A549 (cell line): ENCODE measurements at regions not wholly inside any gene's neighbourhood (a gene's known extent, or its start where the extent isn't known, plus 50 kb on each side); places are given as distances from the start of the nearest gene placed in this dataset.

ENCODE experiments used
- ATAC-seq, 2 experiments: fragments of 200-7000 bp in 1 of 2; fragments of >200 bp in 1 of 2; cut with Nextera tagmentation in 1 of 2; cut with Tn5 transposase in 1 of 2; 3 replicates each; pipeline versions ENCODE4 v1.8.0 to v1.9.1; 2018 to 2020; ENCODE audit warnings: mild to moderate bottlenecking in 1 of 2, moderate library complexity in 1 of 2
- CTCF ChIA-PET: fragments of 300-600 bp; sonication (Branson Sonifier 250); formaldehyde crosslinking; extraction: SDS; loops from one replicate; lab custom pipeline; 2021; ENCODE audit warnings: antibody characterized with exemption, inconsistent platforms; lab: Yijun Ruan, JAX
- POLR2A ChIA-PET: fragments of 350-600 bp; formaldehyde crosslinking; extraction: SDS; loops from one replicate; lab custom pipeline; 2021; ENCODE audit warnings: antibody characterized with exemption, inconsistent platforms; lab: Yijun Ruan, JAX
- DNase-seq, 2 experiments: peaks; one replicate each; pipeline versions ENCODE4 v3.0.0 to v3.0.0-alpha.2; 2011 to 2016; ENCODE audit warnings: low read depth in 1 of 2, low spot score in 1 of 2
- FAIRE-seq: peaks from 2 replicates; lab custom pipeline; 2011; peaks lifted over from hg19 to GRCh38; lab: Jason Lieb, UNC
- H3K27ac ChIP-seq, 2 experiments: fragments of >200 bp; sonication (Bioruptor Twin); formaldehyde crosslinking; 3 replicates each; pipeline ENCODE4 v1.5.1; 2016 to 2017
- H3K4me1 ChIP-seq: fragments of >200 bp; sonication (Bioruptor Twin); formaldehyde crosslinking; 3 replicates; pipeline ENCODE4 v1.6.1; 2016
- H3K4me2 ChIP-seq: fragments of >200 bp; sonication (Bioruptor Twin); formaldehyde crosslinking; 3 replicates; pipeline ENCODE4 v1.6.1; 2016
- H3K4me3 ChIP-seq: fragments of >200 bp; sonication (Bioruptor Twin); formaldehyde crosslinking; 3 replicates; pipeline ENCODE4 v1.5.1; 2016
- H3K9me3 ChIP-seq: fragments of >200 bp; sonication (Bioruptor Twin); formaldehyde crosslinking; 3 replicates; pipeline ENCODE4 v1.6.1; 2016
- ATOH8 ChIP-seq: fragments of 250-450 bp; sonication (Bioruptor Pico); IDR thresholded peaks from 2 replicates; pipeline ENCODE4 v1.5.0; 2020; ENCODE audit warnings: low read depth, mild to moderate bottlenecking, moderate library complexity
- BHLHE40 ChIP-seq: IDR thresholded peaks from 2 replicates; pipeline ENCODE4 v1.6.1; 2012; ENCODE audit warnings: low read depth, low read length, inconsistent platforms
- CEBPB ChIP-seq, 2 experiments: fragments of >200 bp in 1 of 2; sonication (Bioruptor Twin) in 1 of 2; formaldehyde crosslinking in 1 of 2; IDR thresholded peaks; 2 replicates each; pipeline ENCODE4 v1.6.1; 2012 to 2016
- CHD4 ChIP-seq: fragments of 200-600 bp; sonication (generic); IDR thresholded peaks from 2 replicates; pipeline ENCODE4 v1.6.1; 2016; ENCODE audit warnings: antibody characterized with exemption, mild to moderate bottlenecking, borderline replicate concordance
- EHF ChIP-seq: fragments of 250-450 bp; sonication (Bioruptor Pico); IDR thresholded peaks from 2 replicates; pipeline ENCODE4 v1.5.0; 2020; ENCODE audit warnings: mild to moderate bottlenecking
- HEYL ChIP-seq: fragments of 250-450 bp; sonication (Bioruptor Pico); IDR thresholded peaks from 2 replicates; pipeline ENCODE4 v1.8.0; 2021; ENCODE audit warnings: mild to moderate bottlenecking, moderate library complexity
- HOXA7 ChIP-seq: fragments of 250-450 bp; sonication (Bioruptor Pico); IDR thresholded peaks from 2 replicates; pipeline ENCODE4 v1.5.0; 2020; ENCODE audit warnings: mild to moderate bottlenecking, moderate library complexity
- KDM1A ChIP-seq: fragments of 200-600 bp; sonication (generic); IDR thresholded peaks from 2 replicates; pipeline ENCODE4 v1.6.1; 2016; ENCODE audit warnings: low read depth, mild to moderate bottlenecking
- MAFK ChIP-seq: fragments of 450-650 bp; IDR thresholded peaks from 2 replicates; pipeline ENCODE4 v1.6.1; 2014; ENCODE audit not compliant: partially characterized antibody
- PHF8 ChIP-seq: fragments of 200-600 bp; sonication (generic); IDR thresholded peaks from 2 replicates; pipeline ENCODE4 v1.6.1; 2016; ENCODE audit warnings: low read depth, mild to moderate bottlenecking, antibody characterized with exemption, moderate library complexity, borderline replicate concordance
- POLR2A ChIP-seq: IDR thresholded peaks from 2 replicates; pipeline ENCODE4 v1.6.1; 2012; ENCODE audit warnings: mild to moderate bottlenecking, low read length
- POLR2AphosphoS2 ChIP-seq: conservative IDR thresholded peaks from 2 replicates; pipeline ENCODE4 v1.6.1; 2012; ENCODE audit warnings: low read length, improper control_type of control experiment, inconsistent platforms
- RAD21 ChIP-seq, 2 experiments: fragments of >200 bp in 1 of 2; sonication (Bioruptor Twin) in 1 of 2; formaldehyde crosslinking in 1 of 2; IDR thresholded peaks in 1 of 2; conservative IDR thresholded peaks in 1 of 2; 2 replicates in 1 of 2; 3 replicates in 1 of 2; pipeline ENCODE4 v1.6.1; 2012 to 2018; ENCODE audit warnings: inconsistent platforms in 1 of 2
- RARB ChIP-seq: fragments of 250-450 bp; sonication (Bioruptor Pico); IDR thresholded peaks from 2 replicates; pipeline ENCODE4 v1.8.0; 2021; ENCODE audit warnings: mild to moderate bottlenecking, moderate library complexity
- RCOR1 ChIP-seq: fragments of 150-350 bp; IDR thresholded peaks from 2 replicates; pipeline ENCODE4 v1.6.1; 2014; ENCODE audit warnings: antibody characterized with exemption, low read length, low read depth
- SREBF2 ChIP-seq: fragments of 450-650 bp; IDR thresholded peaks from 2 replicates; pipeline ENCODE4 v1.6.1; 2014; ENCODE audit warnings: mild to moderate bottlenecking, moderate library complexity
- ZNF302 ChIP-seq: fragments of 250-450 bp; sonication (Bioruptor Pico); IDR thresholded peaks from 2 replicates; pipeline ENCODE4 v1.9.0; 2021; ENCODE audit warnings: inconsistent platforms, mild to moderate bottlenecking, moderate library complexity
- ZSCAN20 ChIP-seq: fragments of 250-450 bp; sonication (Bioruptor Pico); IDR thresholded peaks from 2 replicates; pipeline ENCODE4 v1.8.0; 2022; ENCODE audit warnings: mild to moderate bottlenecking, moderate library complexity
- WGBS: methylation state at CpG from one replicate; pipeline ENCODE4 v1.1.6; 2017; ENCODE audit errors: missing lambda C conversion rate; 5-methylcytosine and 5-hydroxymethylcytosine counted together
- TF ChIP-seq, protein P1 (sequence below): fragments of 200-600 bp; sonication (generic); IDR thresholded peaks from 2 replicates; pipeline ENCODE4 v1.6.1; 2016; ENCODE audit warnings: antibody characterized with exemption, mild to moderate bottlenecking, moderate library complexity
- TF ChIP-seq, protein P2 (sequence below): fragments of 450-650 bp; IDR thresholded peaks from 2 replicates; pipeline ENCODE4 v1.6.1; 2014; ENCODE audit warnings: antibody characterized with exemption
- TF ChIP-seq, protein P3 (sequence below): IDR thresholded peaks from 2 replicates; pipeline ENCODE4 v1.6.1; 2012

DNA sequence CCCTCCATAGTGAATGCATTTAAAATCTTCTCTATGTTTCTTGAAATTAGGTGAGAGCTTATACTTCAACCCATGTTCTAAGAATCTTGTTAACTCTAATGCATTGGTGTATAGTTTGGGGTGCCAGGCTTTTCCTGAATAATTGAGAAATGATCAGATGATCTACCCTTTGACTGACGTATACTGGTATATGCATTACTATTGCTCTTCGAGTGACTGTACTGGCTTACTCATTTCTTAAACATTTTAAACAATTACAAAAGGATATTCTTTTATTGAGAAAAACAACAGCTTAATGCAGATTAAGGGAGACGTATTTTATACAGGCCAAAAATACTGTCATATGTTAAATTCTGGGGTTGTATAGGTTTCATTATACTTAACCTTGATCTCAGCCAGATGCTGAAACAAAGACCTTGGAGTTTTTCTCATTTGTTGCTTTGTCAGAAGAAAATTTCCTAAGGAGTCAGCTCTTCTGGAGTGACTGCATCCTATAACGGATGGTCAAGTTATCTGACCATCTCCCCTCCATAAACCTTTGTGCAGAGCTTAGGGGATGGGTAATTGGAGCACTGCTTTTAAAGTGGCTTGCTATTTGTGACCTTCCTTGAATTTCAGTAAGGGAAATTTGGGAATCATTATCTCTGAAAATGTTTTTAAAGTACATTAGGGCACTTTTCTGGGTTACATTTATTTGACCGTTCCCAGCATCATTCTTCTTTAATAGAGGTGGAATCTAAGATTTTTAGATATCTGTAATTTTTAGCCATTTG is 507.6 kb downstream of the PCNX1 start:
- FAIRE-seq (no peak), DNase-seq (no peak), ATAC-seq (no peak)
- H3K27ac ChIP-seq, result no peak overlapping the region
- TF ChIP-seq CEBPB (IDR thresholded peaks at IDR 0.05), result no peak
- no peak for TF ChIP-seq CHD4
- TF ChIP-seq POLR2A, result no peak
- no peak for TF ChIP-seq RAD21 (conservative IDR thresholded peaks at IDR 0.05 in 1 of 2, IDR thresholded peaks at IDR 0.05 in 1 of 2)
- TF ChIP-seq KDM1A, result no peak
- TF ChIP-seq ZNF302 (CRISPR knock-in tag), result no peak
- TF ChIP-seq SREBF2, result no peak
- TF ChIP-seq, protein P1, sequence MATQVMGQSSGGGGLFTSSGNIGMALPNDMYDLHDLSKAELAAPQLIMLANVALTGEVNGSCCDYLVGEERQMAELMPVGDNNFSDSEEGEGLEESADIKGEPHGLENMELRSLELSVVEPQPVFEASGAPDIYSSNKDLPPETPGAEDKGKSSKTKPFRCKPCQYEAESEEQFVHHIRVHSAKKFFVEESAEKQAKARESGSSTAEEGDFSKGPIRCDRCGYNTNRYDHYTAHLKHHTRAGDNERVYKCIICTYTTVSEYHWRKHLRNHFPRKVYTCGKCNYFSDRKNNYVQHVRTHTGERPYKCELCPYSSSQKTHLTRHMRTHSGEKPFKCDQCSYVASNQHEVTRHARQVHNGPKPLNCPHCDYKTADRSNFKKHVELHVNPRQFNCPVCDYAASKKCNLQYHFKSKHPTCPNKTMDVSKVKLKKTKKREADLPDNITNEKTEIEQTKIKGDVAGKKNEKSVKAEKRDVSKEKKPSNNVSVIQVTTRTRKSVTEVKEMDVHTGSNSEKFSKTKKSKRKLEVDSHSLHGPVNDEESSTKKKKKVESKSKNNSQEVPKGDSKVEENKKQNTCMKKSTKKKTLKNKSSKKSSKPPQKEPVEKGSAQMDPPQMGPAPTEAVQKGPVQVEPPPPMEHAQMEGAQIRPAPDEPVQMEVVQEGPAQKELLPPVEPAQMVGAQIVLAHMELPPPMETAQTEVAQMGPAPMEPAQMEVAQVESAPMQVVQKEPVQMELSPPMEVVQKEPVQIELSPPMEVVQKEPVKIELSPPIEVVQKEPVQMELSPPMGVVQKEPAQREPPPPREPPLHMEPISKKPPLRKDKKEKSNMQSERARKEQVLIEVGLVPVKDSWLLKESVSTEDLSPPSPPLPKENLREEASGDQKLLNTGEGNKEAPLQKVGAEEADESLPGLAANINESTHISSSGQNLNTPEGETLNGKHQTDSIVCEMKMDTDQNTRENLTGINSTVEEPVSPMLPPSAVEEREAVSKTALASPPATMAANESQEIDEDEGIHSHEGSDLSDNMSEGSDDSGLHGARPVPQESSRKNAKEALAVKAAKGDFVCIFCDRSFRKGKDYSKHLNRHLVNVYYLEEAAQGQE, result no peak
- TF ChIP-seq EHF, result no peak
- TF ChIP-seq MAFK, result no peak
- TF ChIP-seq, protein P2, sequence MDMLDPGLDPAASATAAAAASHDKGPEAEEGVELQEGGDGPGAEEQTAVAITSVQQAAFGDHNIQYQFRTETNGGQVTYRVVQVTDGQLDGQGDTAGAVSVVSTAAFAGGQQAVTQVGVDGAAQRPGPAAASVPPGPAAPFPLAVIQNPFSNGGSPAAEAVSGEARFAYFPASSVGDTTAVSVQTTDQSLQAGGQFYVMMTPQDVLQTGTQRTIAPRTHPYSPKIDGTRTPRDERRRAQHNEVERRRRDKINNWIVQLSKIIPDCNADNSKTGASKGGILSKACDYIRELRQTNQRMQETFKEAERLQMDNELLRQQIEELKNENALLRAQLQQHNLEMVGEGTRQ, result no peak
- no peak for TF ChIP-seq POLR2AphosphoS2
- TF ChIP-seq RCOR1, result no peak
- no peaks in the 10 kb centered on the region for H3K4me1 ChIP-seq
- ChIA-PET POLR2A (no interaction called here), CTCF (interaction anchor here (0.6 kb wide), 1 partner anchor 17 kb away, joined by 3 read pairs; no protein-coding TSS in a partner anchor)
- no peaks in the 10 kb centered on the region for H3K9me3 ChIP-seq
- WGBS, result 80% methylated on average over 5 of the region's 5 CpGs
- H3K4me3 ChIP-seq, result no peak overlapping the region
- no peak overlapping the region for H3K4me2 ChIP-seq

GRCh38 chr14:71415404-71415690 is 508.1 kb downstream of the PCNX1 start:
- H3K4me3 ChIP-seq, result no peak overlapping the region
- 42% methylated on average over 1 of the region's 1 CpG for WGBS
- CTCF ChIA-PET, result interaction anchor here (0.6 kb wide), 1 partner anchor 17 kb away, joined by 3 read pairs; no protein-coding TSS in a partner anchor
- no peak for DNase-seq
- TF ChIP-seq PHF8, result no peak
- TF ChIP-seq, protein P3, sequence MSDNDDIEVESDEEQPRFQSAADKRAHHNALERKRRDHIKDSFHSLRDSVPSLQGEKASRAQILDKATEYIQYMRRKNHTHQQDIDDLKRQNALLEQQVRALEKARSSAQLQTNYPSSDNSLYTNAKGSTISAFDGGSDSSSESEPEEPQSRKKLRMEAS, result no peak
- no peak for TF ChIP-seq ZSCAN20 (CRISPR knock-in tag)
- TF ChIP-seq ATOH8, result no peak
- no peak for TF ChIP-seq HOXA7 (CRISPR knock-in tag)
- no peak for TF ChIP-seq BHLHE40
- TF ChIP-seq, all 56 proteins: peak for 0
- H3K4me2 ChIP-seq, result no peak overlapping the region
- POLR2A ChIA-PET, result no interaction called here
- H3K4me1 ChIP-seq, result no peaks in the 10 kb centered on the region
- H3K9me3 ChIP-seq, result no peaks in the 10 kb centered on the region
- FAIRE-seq (no peak), ATAC-seq (no peak)
- no peak overlapping the region for H3K27ac ChIP-seq

GRCh38 chr14:71416392-71416791 is 509.1 kb downstream of the PCNX1 start:
- ChIA-PET POLR2A (no interaction called here), CTCF (no interaction called here)
- DNase-seq (no peak), ATAC-seq (no peak), FAIRE-seq (no peak)
- no peaks in the 10 kb centered on the region for H3K4me1 ChIP-seq
- H3K4me2 ChIP-seq, result no peak overlapping the region
- no peak for TF ChIP-seq RARB (CRISPR knock-in tag)
- TF ChIP-seq ATOH8, result no peak
- TF ChIP-seq HEYL, result no peak
- H3K27ac ChIP-seq, result no peak overlapping the region
- H3K4me3 ChIP-seq, result no peak overlapping the region
- H3K9me3 ChIP-seq, result no peaks in the 10 kb centered on the region
- 70% methylated on average over 3 of the region's 3 CpGs for WGBS
